H1 (cell line): ENCODE measurements at regions not wholly inside any gene's neighbourhood (a gene's known extent, or its start where the extent isn't known, plus 50 kb on each side); places are given as distances from the start of the nearest gene placed in this dataset.

ENCODE experiments used
- ATF3 ChIP-seq: IDR thresholded peaks from 2 replicates; pipeline ENCODE4 v1.6.1; 2011; ENCODE audit warnings: low read depth, mild to moderate bottlenecking, low read length; ENCODE audit not compliant: insufficient read depth
- CHD7 ChIP-seq: fragments of 300-600 bp; sonication (generic); IDR thresholded peaks from 2 replicates; pipeline ENCODE4 v1.7.1; 2012; ENCODE audit warnings: low read length, moderate library complexity, mild to moderate bottlenecking, inconsistent platforms; ENCODE audit not compliant: insufficient replicate concordance
- EZH2 ChIP-seq: fragments of 200-600 bp; sonication (generic); IDR thresholded peaks from 2 replicates; pipeline ENCODE4 v1.7.1; 2012; ENCODE audit warnings: low read depth, mild to moderate bottlenecking, moderate library complexity, low read length, inconsistent platforms; ENCODE audit not compliant: severe bottlenecking
- HDAC2 ChIP-seq, 2 experiments: fragments of 300-600 bp in 1 of 2; sonication (generic) in 1 of 2; IDR thresholded peaks; 2 replicates each; pipeline ENCODE4 v1.6.1; 2011 to 2012; ENCODE audit warnings: low read depth in 2 of 2, low read length in 2 of 2, mild to moderate bottlenecking in 2 of 2, moderate library complexity in 2 of 2, borderline replicate concordance in 1 of 2, inconsistent platforms in 1 of 2
- KDM1A ChIP-seq: fragments of 200-600, 300-600 bp; sonication (generic); IDR thresholded peaks from 2 replicates; pipeline ENCODE4 v1.7.1; 2016; ENCODE audit warnings: mild to moderate bottlenecking, low read length, borderline replicate concordance
- POU5F1 ChIP-seq: IDR thresholded peaks from 2 replicates; pipeline ENCODE4 v1.6.1; 2011; ENCODE audit warnings: low read depth, mild to moderate bottlenecking, low read length, moderate library complexity
- RBBP5 ChIP-seq: IDR thresholded peaks from 2 replicates; pipeline ENCODE4 v1.7.1; 2012; ENCODE audit warnings: low read depth, mild to moderate bottlenecking, inconsistent platforms, low read length, moderate library complexity, borderline replicate concordance
- SP4 ChIP-seq: IDR thresholded peaks from 2 replicates; pipeline ENCODE4 v1.6.1; 2012; ENCODE audit warnings: low read length, inconsistent platforms
- TBP ChIP-seq: IDR thresholded peaks from 2 replicates; pipeline ENCODE4 v1.6.1; 2011; ENCODE audit warnings: low read depth, low read length, improper control_type of control experiment

- TF ChIP-seq CHD7: no peak
- TF ChIP-seq KDM1A: no peak
- no peak for TF ChIP-seq RBBP5
- TF ChIP-seq TBP: no peak
- TF ChIP-seq SP4: no peak
- no peak for TF ChIP-seq POU5F1
- TF ChIP-seq ATF3: no peak
- TF ChIP-seq HDAC2 (IDR thresholded peaks at IDR 0.05; ENCODE audit: borderline replicate concordance in 1 of 2, low read depth in 2 of 2, low read length in 2 of 2): no peak
- no peak for TF ChIP-seq EZH2
These were observed 1382.5 kb downstream of the C4orf33 start (continued) for GRCh38 chr4:130478406-130478805.
